OCI-LY7 (cell line): ENCODE measurements at regions not wholly inside any gene's neighbourhood (a gene's known extent, or its start where the extent isn't known, plus 50 kb on each side); places are given as distances from the start of the nearest gene placed in this dataset.

ENCODE experiments used
- EZH2phosphoT487 ChIP-seq: fragments of 200-600 bp; sonication (generic); IDR thresholded peaks from 2 replicates; pipeline ENCODE4 v1.6.1; 2018; ENCODE audit warnings: low read depth, borderline replicate concordance, mild to moderate bottlenecking, mixed run types, antibody characterized with exemption, low read length, moderate library complexity, mixed read lengths
- TF ChIP-seq, protein P1 (sequence below): fragments of 200-600 bp; sonication (generic); conservative IDR thresholded peaks from 2 replicates; pipeline ENCODE4 v1.5.1; 2014; ENCODE audit warnings: mild to moderate bottlenecking, antibody characterized with exemption, low read length, moderate library complexity, mixed read lengths

DNA sequence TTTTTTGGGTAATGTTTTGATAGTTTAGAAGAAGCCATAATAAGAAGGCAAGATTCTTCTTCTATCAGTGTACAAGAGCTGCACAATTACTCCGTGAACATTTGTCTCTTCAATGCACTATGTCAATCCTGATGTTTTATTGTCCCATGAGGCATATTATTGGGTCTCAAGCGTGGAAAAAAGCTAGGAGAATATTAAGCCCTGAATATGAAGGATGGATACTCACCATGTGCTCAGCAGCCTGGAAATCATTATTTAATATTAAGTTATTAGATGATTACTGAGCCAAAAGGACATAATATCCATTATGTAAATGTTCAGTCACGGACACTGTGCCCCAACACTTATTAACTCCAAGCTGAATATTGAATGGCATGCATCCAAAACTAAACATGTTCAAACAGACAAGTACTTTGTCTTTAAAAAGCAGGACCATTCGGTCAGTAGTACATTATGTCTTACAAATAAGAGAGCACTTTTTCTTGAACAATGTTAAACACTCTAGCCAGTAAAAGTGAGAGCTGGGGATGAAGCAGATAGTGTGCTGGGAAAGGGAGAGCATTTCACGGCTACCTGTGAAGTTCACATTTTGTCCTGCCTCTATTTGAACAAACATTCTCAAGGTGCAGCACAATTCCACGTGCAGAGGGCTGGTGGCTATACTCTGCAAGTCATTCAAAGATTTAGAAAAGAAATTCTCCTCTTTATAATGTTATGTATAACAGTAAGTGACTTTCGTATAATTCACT is 70.6 kb upstream of the CNR1 start:
- TF ChIP-seq, protein P1, sequence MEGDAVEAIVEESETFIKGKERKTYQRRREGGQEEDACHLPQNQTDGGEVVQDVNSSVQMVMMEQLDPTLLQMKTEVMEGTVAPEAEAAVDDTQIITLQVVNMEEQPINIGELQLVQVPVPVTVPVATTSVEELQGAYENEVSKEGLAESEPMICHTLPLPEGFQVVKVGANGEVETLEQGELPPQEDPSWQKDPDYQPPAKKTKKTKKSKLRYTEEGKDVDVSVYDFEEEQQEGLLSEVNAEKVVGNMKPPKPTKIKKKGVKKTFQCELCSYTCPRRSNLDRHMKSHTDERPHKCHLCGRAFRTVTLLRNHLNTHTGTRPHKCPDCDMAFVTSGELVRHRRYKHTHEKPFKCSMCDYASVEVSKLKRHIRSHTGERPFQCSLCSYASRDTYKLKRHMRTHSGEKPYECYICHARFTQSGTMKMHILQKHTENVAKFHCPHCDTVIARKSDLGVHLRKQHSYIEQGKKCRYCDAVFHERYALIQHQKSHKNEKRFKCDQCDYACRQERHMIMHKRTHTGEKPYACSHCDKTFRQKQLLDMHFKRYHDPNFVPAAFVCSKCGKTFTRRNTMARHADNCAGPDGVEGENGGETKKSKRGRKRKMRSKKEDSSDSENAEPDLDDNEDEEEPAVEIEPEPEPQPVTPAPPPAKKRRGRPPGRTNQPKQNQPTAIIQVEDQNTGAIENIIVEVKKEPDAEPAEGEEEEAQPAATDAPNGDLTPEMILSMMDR, result no peak
- TF ChIP-seq EZH2phosphoT487, result no peak
